HFFc6 (cell line): ENCODE measurements at regions not wholly inside any gene's neighbourhood (a gene's known extent, or its start where the extent isn't known, plus 50 kb on each side); places are given as distances from the start of the nearest gene placed in this dataset. TPM values are rescaled to one million over a fixed set of nuclear protein-coding genes. Genes with fewer than 3 reads are reported as not detected.

Experiments
- DNase-seq: peaks from one replicate; pipeline ENCODE4 v3.0.0-alpha.2; 2018
- H3K27ac Mint-ChIP-seq: 2 replicates; pipeline ENCODE4 v1.8.0; 2020; ENCODE audit warnings: mild to moderate bottlenecking, mixed read lengths
- H3K27me3 Mint-ChIP-seq: 2 replicates; pipeline ENCODE4 v1.8.0; 2021; ENCODE audit warnings: mild to moderate bottlenecking, moderate library complexity, mixed read lengths; ENCODE audit not compliant: insufficient read depth
- H3K36me3 Mint-ChIP-seq: 2 replicates; pipeline ENCODE4 v1.8.0; 2021; ENCODE audit warnings: low read depth, mixed read lengths
- H3K4me1 Mint-ChIP-seq: 2 replicates; pipeline ENCODE4 v1.8.0; 2020; ENCODE audit warnings: low read depth, mixed read lengths
- H3K4me3 Mint-ChIP-seq: 2 replicates; pipeline ENCODE4 v1.8.0; 2020; ENCODE audit warnings: mild to moderate bottlenecking, moderate library complexity, mixed read lengths
- H3K9me3 Mint-ChIP-seq: 2 replicates; pipeline ENCODE4 v1.8.0; 2020; ENCODE audit warnings: mild to moderate bottlenecking, mixed read lengths
- CTCF ChIP-seq: fragments of 200-600 bp; sonication (generic); IDR thresholded peaks from 2 replicates; pipeline ENCODE4 v1.5.0; 2021; ENCODE audit warnings: antibody characterized with exemption, mild to moderate bottlenecking
- microRNA-seq: library from miRNA; unstranded; fragments of <30 nt; microRNA quantifications from one replicate; pipeline ENCODE4, GENCODE V29; 2019

DNA sequence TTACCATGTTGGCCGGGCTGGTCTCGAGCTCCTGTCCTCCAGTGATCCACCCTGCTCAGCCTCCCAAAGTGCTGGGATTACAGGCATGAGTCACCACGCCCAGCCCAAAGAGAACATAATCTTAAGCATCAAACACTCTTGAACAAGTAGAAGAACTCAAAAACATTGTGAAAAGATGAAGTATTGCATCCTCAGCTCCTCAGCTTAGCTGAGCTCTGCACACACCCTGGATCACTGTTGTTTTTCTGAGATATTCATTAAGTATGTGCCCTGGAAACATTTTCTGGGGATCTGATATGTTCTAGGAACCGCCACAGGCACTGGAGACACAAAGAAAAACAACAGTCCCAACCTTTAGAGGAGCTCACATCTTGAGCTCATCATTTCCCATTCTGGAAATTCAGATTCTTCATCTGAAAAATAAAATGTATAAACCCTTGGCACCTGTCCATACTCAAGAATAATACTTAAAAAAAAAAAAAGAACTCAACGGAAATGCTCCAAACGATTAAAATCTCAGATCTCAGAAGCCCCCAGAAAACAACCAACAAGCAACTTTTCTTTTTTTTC lies 62.2 kb upstream of the ZNF462 start:
- no peak overlapping the region for H3K27ac Mint-ChIP-seq
- peak; percentile 5 for DNase-seq
- no peaks in the 10 kb centered on the region for H3K36me3 Mint-ChIP-seq
- H3K4me1 Mint-ChIP-seq: peaks cover 30% of the 10 kb centered on the region
- no peak overlapping the region for H3K4me3 Mint-ChIP-seq
- no peaks in the 10 kb centered on the region for H3K27me3 Mint-ChIP-seq
- no peak for TF ChIP-seq CTCF
- H3K9me3 Mint-ChIP-seq: no peaks in the 10 kb centered on the region

DNA sequence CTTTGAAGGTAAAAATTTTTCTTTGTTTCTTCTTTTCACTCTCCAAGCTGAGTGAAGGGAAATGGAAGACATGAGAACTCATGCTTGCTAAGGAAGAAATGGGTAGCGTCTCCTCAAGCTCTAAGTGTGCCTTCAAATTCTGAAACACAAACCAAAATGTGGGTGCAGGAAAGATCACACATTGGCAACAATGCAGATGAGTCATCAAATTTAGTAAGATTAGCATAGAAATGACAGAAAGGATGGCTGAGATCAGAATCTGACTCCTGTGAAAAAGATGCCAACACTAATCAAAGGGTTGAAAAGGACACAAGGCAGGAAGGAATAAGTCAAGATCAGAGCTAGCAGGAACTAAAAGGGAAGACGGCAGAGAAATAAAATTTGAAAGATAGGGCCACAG lies 61.1 kb upstream of the ZNF462 start:
- no peak for DNase-seq
- Mint-ChIP-seq H3K27ac (no peak overlapping the region), H3K36me3 (no peaks in the 10 kb centered on the region), H3K4me3 (no peak overlapping the region), H3K27me3 (no peaks in the 10 kb centered on the region), H3K9me3 (no peaks in the 10 kb centered on the region), H3K4me1 (peaks cover 30% of the 10 kb centered on the region)
- TF ChIP-seq CTCF: no peak

Small RNA genes in the stretch of these regions (microRNA-seq; reads per million reads assigned to microRNA genes)
- gene MIR8081: not detected
